H1 (cell line): ENCODE measurements at regions not wholly inside any gene's neighbourhood (a gene's known extent, or its start where the extent isn't known, plus 50 kb on each side); places are given as distances from the start of the nearest gene placed in this dataset.

ENCODE experiments used
- CHD7 ChIP-seq: fragments of 300-600 bp; sonication (generic); IDR thresholded peaks from 2 replicates; pipeline ENCODE4 v1.7.1; 2012; ENCODE audit warnings: low read length, moderate library complexity, mild to moderate bottlenecking, inconsistent platforms; ENCODE audit not compliant: insufficient replicate concordance
- SP2 ChIP-seq: IDR thresholded peaks from 2 replicates; pipeline ENCODE4 v1.6.1; 2012; ENCODE audit warnings: mild to moderate bottlenecking, low read length, inconsistent platforms
- ZNF274 ChIP-seq: IDR thresholded peaks from 2 replicates; pipeline ENCODE4 v1.7.0; 2012; ENCODE audit warnings: low read length, borderline replicate concordance; ENCODE audit errors: extremely low read depth

- TF ChIP-seq CHD7 = no peak
- TF ChIP-seq SP2 = no peak
- no peak for TF ChIP-seq ZNF274
These were observed 506.9 kb upstream of the NECTIN3 start (continued) for GRCh38 chr3:110564674-110565073.
